ENCODE measurements at regions not wholly inside any gene's neighbourhood (a gene's known extent, or its start where the extent isn't known, plus 50 kb on each side); places are given as distances from the start of the nearest gene placed in this dataset.

- TF ChIP-seq CTCF (IDR thresholded peaks at IDR 0.05) (no peak), POLR2A (IDR thresholded peaks at IDR 0.05) (no peak)
Observed at GRCh38 chr15:61367953-61368352, 138.9 kb upstream of the RORA start.
